NCI-H1417 (cell line): ENCODE measurements at regions not wholly inside any gene's neighbourhood (a gene's known extent, or its start where the extent isn't known, plus 50 kb on each side); places are given as distances from the start of the nearest gene placed in this dataset.
A peak's percentile ranks its signal among the peaks of the same experiment; 100 is the strongest.

Experiments
- DNase-seq, 3 experiments: peaks; one replicate each; lab custom pipeline; 2025; lab: John Stamatoyannopoulos, UW

- DNase-seq: no peak
Measured at GRCh38 chr3:77868725-77869124, 828.8 kb downstream of the ROBO2 start.

- DNase-seq: no peak
Measured at GRCh38 chr3:77869423-77869822, 829.5 kb downstream of the ROBO2 start.

GRCh38 chr3:77871436-77871835, 831.5 kb downstream of the ROBO2 start:
- no peak for DNase-seq

- DNase-seq: no peak
Measured at GRCh38 chr3:77873598-77873997, 833.7 kb downstream of the ROBO2 start.

- no peak for DNase-seq
Measured at GRCh38 chr3:77885381-77885780, 845.5 kb downstream of the ROBO2 start.

GRCh38 chr3:77887611-77888010, 847.7 kb downstream of the ROBO2 start:
- no peak for DNase-seq

GRCh38 chr3:77889616-77890015, 849.7 kb downstream of the ROBO2 start:
- no peak for DNase-seq

GRCh38 chr3:77898621-77899020, 858.7 kb downstream of the ROBO2 start:
- DNase-seq: no peak

GRCh38 chr3:77902675-77903074, 862.8 kb downstream of the ROBO2 start:
- no peak for DNase-seq

GRCh38 chr3:77906102-77906709, 866.3 kb downstream of the ROBO2 start:
- no peak for DNase-seq

- no peak for DNase-seq
Measured at GRCh38 chr3:77913524-77914174, 873.8 kb downstream of the ROBO2 start.

- DNase-seq: peak in 1 of 3 experiments; percentile 14
Measured at GRCh38 chr3:77915336-77915735, 875.4 kb downstream of the ROBO2 start.

GRCh38 chr3:77917225-77917624, 877.3 kb downstream of the ROBO2 start:
- DNase-seq: no peak

GRCh38 chr3:77919244-77919643, 879.3 kb downstream of the ROBO2 start:
- no peak for DNase-seq

- DNase-seq: peak; percentile 20 to 92 (median 49)
Measured at GRCh38 chr3:77931255-77932009, 891.5 kb downstream of the ROBO2 start.

- no peak for DNase-seq
Measured at GRCh38 chr3:77932926-77933325, 893.0 kb downstream of the ROBO2 start.

- no peak for DNase-seq
Measured at GRCh38 chr3:77933926-77934325, 894.0 kb downstream of the ROBO2 start.

GRCh38 chr3:77935418-77935817, 895.5 kb downstream of the ROBO2 start:
- no peak for DNase-seq

- DNase-seq: no peak
Measured at GRCh38 chr3:77939726-77940125, 899.8 kb downstream of the ROBO2 start.

GRCh38 chr3:77943598-77943997, 903.7 kb downstream of the ROBO2 start:
- DNase-seq: no peak

GRCh38 chr3:77945320-77945719, 905.4 kb downstream of the ROBO2 start:
- DNase-seq: no peak

- no peak for DNase-seq
Measured at GRCh38 chr3:77947671-77948070, 907.8 kb downstream of the ROBO2 start.

GRCh38 chr3:77967621-77968020, 927.7 kb downstream of the ROBO2 start:
- DNase-seq: no peak
